ENCODE measurements at regions not wholly inside any gene's neighbourhood (a gene's known extent, or its start where the extent isn't known, plus 50 kb on each side); places are given as distances from the start of the nearest gene placed in this dataset.

- no peak overlapping the region for H3K27ac ChIP-seq
- no peak overlapping the region for H3K9ac ChIP-seq
- no peaks in the 10 kb centered on the region for H3K36me3 ChIP-seq (ENCODE audit: insufficient read depth)
- no peak for TF ChIP-seq CTCF (conservative IDR thresholded peaks at IDR 0.05; ENCODE audit: low read depth, low read length)
- H3K79me2 ChIP-seq (ENCODE audit: insufficient read depth, low read depth) = no peaks in the 10 kb centered on the region
- H3K27me3 ChIP-seq (ENCODE audit: insufficient read depth, low read depth) = no peaks in the 10 kb centered on the region
- no peak overlapping the region for H3K4me3 ChIP-seq (IDR thresholded peaks at IDR 0.05; ENCODE audit: insufficient read depth, low read depth, low read length)
- H2AFZ ChIP-seq (ENCODE audit: low read depth) = no peak overlapping the region
- no peak overlapping the region for H3K4me2 ChIP-seq
- no peaks in the 10 kb centered on the region for H3K4me1 ChIP-seq (ENCODE audit: low read depth, poor library complexity, severe bottlenecking)
- no peaks in the 10 kb centered on the region for H4K20me1 ChIP-seq (ENCODE audit: insufficient read depth)
Measured at GRCh38 chr4:123616951-123617461, 220.4 kb downstream of the SPRY1 start.

GRCh38 chr4:123617791-123618190 lies 221.2 kb downstream of the SPRY1 start:
- no peaks in the 10 kb centered on the region for H3K4me1 ChIP-seq (ENCODE audit: low read depth, poor library complexity, severe bottlenecking)
- no peaks in the 10 kb centered on the region for H3K27me3 ChIP-seq (ENCODE audit: insufficient read depth, low read depth)
- H4K20me1 ChIP-seq (ENCODE audit: insufficient read depth) = no peaks in the 10 kb centered on the region
- TF ChIP-seq CTCF (conservative IDR thresholded peaks at IDR 0.05; ENCODE audit: low read depth, low read length) = no peak
- no peak overlapping the region for H3K27ac ChIP-seq
- no peak overlapping the region for H3K9ac ChIP-seq
- no peak overlapping the region for H3K4me3 ChIP-seq (IDR thresholded peaks at IDR 0.05; ENCODE audit: insufficient read depth, low read depth, low read length)
- H3K79me2 ChIP-seq (ENCODE audit: insufficient read depth, low read depth) = no peaks in the 10 kb centered on the region
- no peak overlapping the region for H3K4me2 ChIP-seq
- H2AFZ ChIP-seq (ENCODE audit: low read depth) = no peak overlapping the region
- no peaks in the 10 kb centered on the region for H3K36me3 ChIP-seq (ENCODE audit: insufficient read depth)

- Histone ChIP-seq H3K27me3 (ENCODE audit: insufficient read depth, low read depth) (no peaks in the 10 kb centered on the region), H3K4me1 (ENCODE audit: low read depth, poor library complexity, severe bottlenecking) (no peaks in the 10 kb centered on the region), H3K4me3 (IDR thresholded peaks at IDR 0.05; ENCODE audit: insufficient read depth, low read depth, low read length) (no peak overlapping the region), H3K36me3 (ENCODE audit: insufficient read depth) (no peaks in the 10 kb centered on the region), H3K27ac (no peak overlapping the region), H4K20me1 (ENCODE audit: insufficient read depth) (no peaks in the 10 kb centered on the region), H2AFZ (ENCODE audit: low read depth) (no peak overlapping the region), H3K9ac (no peak overlapping the region), H3K79me2 (ENCODE audit: insufficient read depth, low read depth) (no peaks in the 10 kb centered on the region), H3K4me2 (no peak overlapping the region)
- no peak for TF ChIP-seq CTCF (conservative IDR thresholded peaks at IDR 0.05; ENCODE audit: low read depth, low read length)
Measured at GRCh38 chr4:123618606-123619005, 222.0 kb downstream of the SPRY1 start.

- no peaks in the 10 kb centered on the region for H3K27me3 ChIP-seq (ENCODE audit: insufficient read depth, low read depth)
- no peaks in the 10 kb centered on the region for H4K20me1 ChIP-seq (ENCODE audit: insufficient read depth)
- no peak for TF ChIP-seq CTCF (conservative IDR thresholded peaks at IDR 0.05; ENCODE audit: low read depth, low read length)
- H3K4me1 ChIP-seq (ENCODE audit: low read depth, poor library complexity, severe bottlenecking) = no peaks in the 10 kb centered on the region
- H3K4me3 ChIP-seq (IDR thresholded peaks at IDR 0.05; ENCODE audit: insufficient read depth, low read depth, low read length) = no peak overlapping the region
- no peak overlapping the region for H2AFZ ChIP-seq (ENCODE audit: low read depth)
- no peak overlapping the region for H3K27ac ChIP-seq
- H3K36me3 ChIP-seq (ENCODE audit: insufficient read depth) = no peaks in the 10 kb centered on the region
- no peak overlapping the region for H3K4me2 ChIP-seq
- H3K9ac ChIP-seq = no peak overlapping the region
- no peaks in the 10 kb centered on the region for H3K79me2 ChIP-seq (ENCODE audit: insufficient read depth, low read depth)
Measured at GRCh38 chr4:123619326-123619725, 222.7 kb downstream of the SPRY1 start.

All from KMS-11 (cell line).